Esophagus muscularis mucosa (tissue), 4 donors: ENCODE measurements at regions not wholly inside any gene's neighbourhood (a gene's known extent, or its start where the extent isn't known, plus 50 kb on each side); places are given as distances from the start of the nearest gene placed in this dataset.

Source experiments
- DNase-seq: peaks from one replicate; pipeline ENCODE4 v3.0.0-alpha.2; 2017; ENCODE audit errors: extremely low spot score
- H3K27ac ChIP-seq, 4 donors: fragments of 200-600 bp; sonication (generic); replicated peaks in 1 of 4; 1 replicate in 3 of 4; 2 replicates in 1 of 4; pipeline ENCODE4 v1.5.1; 2016 to 2019; ENCODE audit warnings: mild to moderate bottlenecking in 1 of 4
- H3K27me3 ChIP-seq, 4 donors: fragments of 200-600 bp; sonication (generic); one replicate each; pipeline versions ENCODE4 v1.5.1 to v1.6.0; 2016 to 2019
- H3K36me3 ChIP-seq, 4 donors: fragments of 200-600 bp; sonication (generic); one replicate each; pipeline ENCODE4 v1.5.1; 2016 to 2019
- H3K4me1 ChIP-seq, 4 donors: fragments of 200-600 bp; sonication (generic); one replicate each; pipeline ENCODE4 v1.5.1; 2016 to 2019
- H3K4me3 ChIP-seq, 4 donors: fragments of 200-600 bp; sonication (generic); 1 replicate in 2 of 4; 2 replicates in 2 of 4; pipeline ENCODE4 v1.5.1; 2016 to 2019; ENCODE audit warnings: mild to moderate bottlenecking in 4 of 4, moderate library complexity in 1 of 4
- H3K9me3 ChIP-seq, 4 donors: fragments of 200-600 bp; sonication (generic); 1 replicate in 3 of 4; 2 replicates in 1 of 4; pipeline ENCODE4 v1.5.1; 2016 to 2019
- CTCF ChIP-seq, 3 experiments: fragments of 200-600 bp in 2 of 3; fragments of 450-650 bp in 1 of 3; sonication (generic) in 2 of 3; IDR thresholded peaks; one replicate each; pipeline ENCODE4 v1.5.1; 2017 to 2019; ENCODE audit warnings: antibody characterized with exemption in 3 of 3, mild to moderate bottlenecking in 2 of 3, moderate library complexity in 1 of 3
- EP300 ChIP-seq: sonication (generic); formaldehyde crosslinking; IDR thresholded peaks from one replicate; pipeline ENCODE4 v1.6.1; 2017; ENCODE audit warnings: antibody characterized with exemption
- POLR2A ChIP-seq: fragments of 450-650 bp; IDR thresholded peaks from one replicate; pipeline ENCODE4 v1.6.1; 2017; ENCODE audit warnings: antibody characterized with exemption, moderate library complexity, mild to moderate bottlenecking, low read depth
- POLR2AphosphoS5 ChIP-seq, 2 donors: sonication (generic); formaldehyde crosslinking; IDR thresholded peaks; one replicate each; pipeline ENCODE4 v1.6.1; 2017; ENCODE audit warnings: antibody characterized with exemption in 2 of 2
- WGBS: methylation state at CpG from one replicate; pipeline ENCODE4 v1.1.5; 2018; 5-methylcytosine and 5-hydroxymethylcytosine counted together
- intact Hi-C: fragments of 100-400 bp; cut with DNase I; formaldehyde crosslinking; loops from one replicate; pipeline ENCODE4 v1.15.1; 2023

DNA sequence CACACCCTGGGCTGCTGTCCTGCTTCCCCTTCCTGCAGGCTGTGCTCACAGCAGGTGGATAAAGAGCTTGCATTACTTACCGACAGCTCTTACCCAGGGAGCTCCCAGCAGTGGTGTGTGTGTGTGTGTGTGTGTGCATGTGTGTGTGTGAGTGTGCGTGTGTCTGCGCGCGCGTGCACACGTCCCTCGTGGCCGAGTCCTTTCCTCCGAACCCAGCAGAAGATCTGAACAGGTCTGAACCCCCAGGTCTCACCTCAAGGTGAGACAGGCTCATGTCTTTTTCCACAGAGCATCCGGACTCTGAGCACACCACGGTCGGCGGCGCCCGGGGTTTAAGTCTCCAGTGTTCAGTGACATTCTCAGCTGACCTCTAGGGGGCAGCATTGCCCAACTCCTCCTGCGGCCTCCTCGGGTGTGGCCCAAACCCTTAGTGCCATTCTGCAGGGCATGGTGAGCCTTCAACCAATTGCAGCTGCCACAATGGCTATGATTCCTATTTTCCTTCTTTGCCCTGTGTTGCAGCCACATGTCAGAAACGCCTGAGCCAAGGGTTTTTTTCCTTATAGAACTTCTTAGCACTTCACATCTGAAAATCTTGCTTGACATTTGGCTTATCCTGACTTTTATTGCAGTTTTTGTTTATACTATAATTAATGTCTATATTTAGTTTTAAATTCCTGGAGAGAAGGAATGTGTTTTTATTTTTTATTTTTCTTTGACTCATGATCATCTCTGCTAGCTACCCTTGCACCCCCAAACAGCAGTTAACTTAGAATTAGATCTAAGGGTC lies 64.1 kb upstream of the KLHL25 start:
- Histone ChIP-seq H3K4me1 (peaks cover 0 to 10% (median 6%) of the 10 kb centered on the region in 4 donors), H3K36me3 (no peaks in the 10 kb centered on the region), H3K4me3 (no peak overlapping the region), H3K9me3 (no peaks in the 10 kb centered on the region), H3K27ac (no peak overlapping the region), H3K27me3 (peaks cover 0 to 21% (median 3%) of the 10 kb centered on the region in 4 donors)
- TF ChIP-seq POLR2A (no peak), CTCF (IDR thresholded peaks at IDR 0.05) (peak; percentile 56 to 79 (median 69))
- intact Hi-C loops: no loop called here
- DNase-seq: no peak
- WGBS: 21% methylated on average over 19 of the region's 19 CpGs

DNA sequence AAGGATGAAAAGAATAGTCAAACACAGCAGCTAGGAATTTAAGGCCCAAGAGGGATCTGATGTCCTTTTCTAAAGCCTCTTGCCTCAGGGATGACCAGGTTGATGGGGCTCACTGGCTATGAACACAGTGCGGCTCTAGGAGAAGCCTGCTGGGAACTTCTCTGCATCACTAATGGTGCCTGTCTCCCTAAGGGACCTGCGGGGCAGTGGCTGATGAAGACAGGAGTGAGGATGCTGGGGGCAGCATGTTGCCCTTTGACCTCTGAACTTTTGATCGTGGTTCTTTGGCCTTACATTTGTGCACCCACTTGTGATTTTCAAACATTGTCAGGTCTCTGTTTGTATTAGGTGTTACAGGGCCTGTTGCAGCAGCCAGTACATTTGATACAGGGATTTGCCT lies 64.9 kb upstream of the KLHL25 start:
- no peak for DNase-seq
- Histone ChIP-seq H3K27me3 (peaks cover 0 to 21% (median 3%) of the 10 kb centered on the region in 4 donors), H3K4me1 (peaks cover 0 to 7% (median 5%) of the 10 kb centered on the region in 4 donors), H3K4me3 (no peak overlapping the region), H3K27ac (no peak overlapping the region), H3K9me3 (no peaks in the 10 kb centered on the region), H3K36me3 (no peaks in the 10 kb centered on the region)
- intact Hi-C loops: no loop called here
- TF ChIP-seq POLR2AphosphoS5 (IDR thresholded peaks at IDR 0.05) (no peak), CTCF (IDR thresholded peaks at IDR 0.05) (no peak), EP300 (no peak), POLR2A (no peak)
- 10% methylated on average over 1 of the region's 3 CpGs for WGBS

DNA sequence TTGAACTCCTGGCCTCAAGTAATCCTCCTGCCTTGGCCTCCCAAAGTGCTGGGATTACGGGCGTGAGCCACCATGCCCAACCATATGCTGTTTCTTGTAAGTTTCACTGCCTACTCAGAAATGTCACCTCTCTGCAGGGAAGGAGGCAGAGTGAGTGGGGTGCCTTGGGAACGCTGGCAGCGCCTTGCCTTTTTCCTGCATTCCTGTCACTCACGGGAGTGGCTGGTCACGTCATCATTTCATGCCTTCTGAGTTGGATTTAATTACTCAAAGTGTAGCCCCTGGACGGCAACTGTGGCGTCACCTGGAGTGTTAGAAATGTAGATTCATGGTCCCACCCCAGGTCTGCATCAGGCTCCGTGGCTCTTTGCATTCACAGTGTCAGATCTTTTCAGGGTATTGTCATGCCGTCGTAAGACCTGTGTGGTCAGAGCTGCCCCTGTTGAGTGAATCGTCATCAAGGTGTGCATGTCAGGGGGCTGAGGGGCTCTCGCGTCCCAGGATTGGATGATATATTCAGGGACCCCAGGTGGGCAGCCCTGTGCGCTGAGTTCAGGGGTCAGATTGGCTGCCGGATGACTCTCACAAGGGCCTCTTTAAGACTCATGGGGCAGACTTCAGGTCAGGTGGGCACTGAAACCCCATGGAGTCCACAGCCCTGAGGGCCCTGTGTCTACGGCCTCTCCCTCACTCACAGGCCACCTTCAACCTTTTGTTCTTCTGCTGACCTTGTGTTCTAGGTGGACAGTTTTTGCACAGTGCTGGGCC lies 65.9 kb upstream of the KLHL25 start:
- H3K36me3 ChIP-seq: no peaks in the 10 kb centered on the region
- TF ChIP-seq POLR2AphosphoS5 (IDR thresholded peaks at IDR 0.05) (no peak), CTCF (IDR thresholded peaks at IDR 0.05) (no peak), POLR2A (no peak), EP300 (no peak)
- H3K4me1 ChIP-seq: peaks cover 0 to 7% (median 5%) of the 10 kb centered on the region in 4 donors
- no peak overlapping the region for H3K4me3 ChIP-seq
- 89% methylated on average over 13 of the region's 17 CpGs for WGBS
- H3K9me3 ChIP-seq: no peaks in the 10 kb centered on the region
- intact Hi-C loops: no loop called here
- peaks cover 0 to 18% (median 3%) of the 10 kb centered on the region in 4 donors for H3K27me3 ChIP-seq
- no peak overlapping the region for H3K27ac ChIP-seq
- no peak for DNase-seq

DNA sequence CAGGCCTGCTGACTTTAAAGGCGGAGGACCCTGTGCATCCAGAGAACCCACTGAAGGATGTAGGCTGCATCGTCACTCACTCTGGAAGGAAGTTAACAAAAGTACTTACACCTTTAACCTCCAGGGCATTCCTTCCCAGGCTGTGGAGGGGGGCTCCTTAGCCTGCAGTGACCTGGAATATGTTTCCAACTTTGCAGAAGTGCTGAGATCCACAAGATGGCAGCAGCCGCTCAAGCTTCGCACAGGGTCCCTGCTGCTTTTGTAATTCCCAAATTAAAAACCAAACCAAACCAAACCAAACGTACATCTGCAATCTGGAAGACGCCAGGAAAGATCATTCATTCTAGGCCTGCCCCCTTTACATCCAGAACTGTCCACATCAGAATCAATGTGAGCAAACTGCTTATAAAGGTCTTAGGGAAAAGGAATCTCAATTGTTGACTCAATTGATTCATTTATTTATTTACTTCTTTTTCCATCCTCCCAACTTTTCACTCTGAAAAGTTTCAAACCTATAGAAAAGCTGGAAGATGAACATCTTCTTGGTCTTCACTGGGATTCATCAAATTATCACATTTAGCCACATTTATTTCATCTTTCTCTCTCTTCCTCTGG lies 70.5 kb upstream of the KLHL25 start:
- Histone ChIP-seq H3K9me3 (no peaks in the 10 kb centered on the region), H3K27me3 (peaks cover 0 to 2% (median 0%) of the 10 kb centered on the region in 4 donors), H3K27ac (no peak overlapping the region), H3K36me3 (no peaks in the 10 kb centered on the region), H3K4me1 (no peaks in the 10 kb centered on the region), H3K4me3 (no peak overlapping the region)
- TF ChIP-seq CTCF (IDR thresholded peaks at IDR 0.05): peak; percentile 44 to 52 (median 47)
- TF ChIP-seq POLR2A: no peak
- TF ChIP-seq POLR2AphosphoS5 (IDR thresholded peaks at IDR 0.05): no peak
- 24% methylated on average over 4 of the region's 6 CpGs for WGBS
- no peak for DNase-seq
- intact Hi-C loops: no loop called here
